Neural cell (in vitro differentiated cells): ENCODE measurements at regions not wholly inside any gene's neighbourhood (a gene's known extent, or its start where the extent isn't known, plus 50 kb on each side); places are given as distances from the start of the nearest gene placed in this dataset.

Experiments used
- EP300 ChIP-seq: fragments of 450-650 bp; conservative IDR thresholded peaks from 2 replicates; pipeline ENCODE4 v1.6.1; 2014; ENCODE audit warnings: antibody characterized with exemption, mild to moderate bottlenecking, moderate library complexity; ENCODE audit not compliant: poor library complexity, severe bottlenecking
- EZH2 ChIP-seq: fragments of 200-600, 300-800 bp; shearing (Covaris generic), sonication (generic); IDR thresholded peaks from 2 replicates; pipeline ENCODE4 v1.6.1; 2014; ENCODE audit warnings: antibody characterized with exemption, low read length, borderline replicate concordance, mild to moderate bottlenecking; ENCODE audit not compliant: insufficient read depth, poor library complexity, severe bottlenecking
- POLR2AphosphoS5 ChIP-seq: IDR thresholded peaks from 2 replicates; pipeline ENCODE4 v1.6.1; 2012
- RAD21 ChIP-seq: fragments of 450-650 bp; conservative IDR thresholded peaks from 2 replicates; pipeline ENCODE4 v1.6.1; 2014; ENCODE audit warnings: antibody characterized with exemption, mild to moderate bottlenecking, moderate library complexity
- TF ChIP-seq, protein P1 (sequence below): IDR thresholded peaks from 2 replicates; pipeline ENCODE4 v1.6.1; 2012; ENCODE audit warnings: borderline replicate concordance
- TF ChIP-seq, protein P2 (sequence below): fragments of 450-650 bp; IDR thresholded peaks from 2 replicates; pipeline ENCODE4 v1.5.1; 2014; ENCODE audit warnings: antibody characterized with exemption, mild to moderate bottlenecking, moderate library complexity; ENCODE audit not compliant: poor library complexity, severe bottlenecking

DNA sequence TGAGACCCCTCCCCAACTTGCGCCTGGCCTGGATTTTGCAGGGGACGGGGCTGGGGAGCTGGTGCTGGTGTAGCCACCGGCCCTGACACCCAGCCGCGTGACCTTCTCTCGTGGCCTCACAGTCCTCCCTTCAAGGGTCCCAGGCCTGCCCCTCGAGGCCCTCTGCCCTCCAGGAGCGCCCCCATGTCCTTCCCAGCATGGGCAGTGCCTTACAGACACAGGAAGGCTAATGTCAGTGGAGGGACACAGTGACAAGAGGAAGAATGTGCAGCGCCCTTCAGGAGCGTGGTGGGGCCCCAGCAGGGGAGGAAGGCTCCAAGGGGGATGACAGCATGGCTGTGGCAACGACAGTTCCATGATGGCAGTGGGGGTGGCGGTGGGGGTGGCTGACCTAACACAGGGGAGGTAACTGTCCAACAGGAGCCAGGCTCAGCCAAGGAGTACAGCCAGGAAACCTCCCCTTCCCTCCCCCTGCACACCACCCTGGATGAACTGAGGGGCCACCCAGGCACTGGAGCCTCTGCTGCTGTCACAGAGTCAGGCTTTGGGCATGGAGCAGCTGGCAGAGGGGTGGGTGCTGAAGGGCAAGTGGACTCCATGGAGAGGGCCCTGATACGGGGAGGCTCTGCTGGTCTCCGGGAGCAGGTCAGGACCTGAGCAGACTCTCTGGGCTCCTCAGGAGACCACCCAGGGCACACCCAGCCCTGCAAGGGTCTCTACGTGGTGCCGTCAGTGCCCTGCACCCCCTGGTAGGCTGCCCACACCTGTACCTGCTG, 76.0 kb upstream of the RET start:
- TF ChIP-seq RAD21 (no peak), POLR2AphosphoS5 (no peak), EZH2 (no peak), EP300 (no peak)
- TF ChIP-seq, protein P1, sequence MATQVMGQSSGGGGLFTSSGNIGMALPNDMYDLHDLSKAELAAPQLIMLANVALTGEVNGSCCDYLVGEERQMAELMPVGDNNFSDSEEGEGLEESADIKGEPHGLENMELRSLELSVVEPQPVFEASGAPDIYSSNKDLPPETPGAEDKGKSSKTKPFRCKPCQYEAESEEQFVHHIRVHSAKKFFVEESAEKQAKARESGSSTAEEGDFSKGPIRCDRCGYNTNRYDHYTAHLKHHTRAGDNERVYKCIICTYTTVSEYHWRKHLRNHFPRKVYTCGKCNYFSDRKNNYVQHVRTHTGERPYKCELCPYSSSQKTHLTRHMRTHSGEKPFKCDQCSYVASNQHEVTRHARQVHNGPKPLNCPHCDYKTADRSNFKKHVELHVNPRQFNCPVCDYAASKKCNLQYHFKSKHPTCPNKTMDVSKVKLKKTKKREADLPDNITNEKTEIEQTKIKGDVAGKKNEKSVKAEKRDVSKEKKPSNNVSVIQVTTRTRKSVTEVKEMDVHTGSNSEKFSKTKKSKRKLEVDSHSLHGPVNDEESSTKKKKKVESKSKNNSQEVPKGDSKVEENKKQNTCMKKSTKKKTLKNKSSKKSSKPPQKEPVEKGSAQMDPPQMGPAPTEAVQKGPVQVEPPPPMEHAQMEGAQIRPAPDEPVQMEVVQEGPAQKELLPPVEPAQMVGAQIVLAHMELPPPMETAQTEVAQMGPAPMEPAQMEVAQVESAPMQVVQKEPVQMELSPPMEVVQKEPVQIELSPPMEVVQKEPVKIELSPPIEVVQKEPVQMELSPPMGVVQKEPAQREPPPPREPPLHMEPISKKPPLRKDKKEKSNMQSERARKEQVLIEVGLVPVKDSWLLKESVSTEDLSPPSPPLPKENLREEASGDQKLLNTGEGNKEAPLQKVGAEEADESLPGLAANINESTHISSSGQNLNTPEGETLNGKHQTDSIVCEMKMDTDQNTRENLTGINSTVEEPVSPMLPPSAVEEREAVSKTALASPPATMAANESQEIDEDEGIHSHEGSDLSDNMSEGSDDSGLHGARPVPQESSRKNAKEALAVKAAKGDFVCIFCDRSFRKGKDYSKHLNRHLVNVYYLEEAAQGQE, result no peak
- TF ChIP-seq, protein P2, sequence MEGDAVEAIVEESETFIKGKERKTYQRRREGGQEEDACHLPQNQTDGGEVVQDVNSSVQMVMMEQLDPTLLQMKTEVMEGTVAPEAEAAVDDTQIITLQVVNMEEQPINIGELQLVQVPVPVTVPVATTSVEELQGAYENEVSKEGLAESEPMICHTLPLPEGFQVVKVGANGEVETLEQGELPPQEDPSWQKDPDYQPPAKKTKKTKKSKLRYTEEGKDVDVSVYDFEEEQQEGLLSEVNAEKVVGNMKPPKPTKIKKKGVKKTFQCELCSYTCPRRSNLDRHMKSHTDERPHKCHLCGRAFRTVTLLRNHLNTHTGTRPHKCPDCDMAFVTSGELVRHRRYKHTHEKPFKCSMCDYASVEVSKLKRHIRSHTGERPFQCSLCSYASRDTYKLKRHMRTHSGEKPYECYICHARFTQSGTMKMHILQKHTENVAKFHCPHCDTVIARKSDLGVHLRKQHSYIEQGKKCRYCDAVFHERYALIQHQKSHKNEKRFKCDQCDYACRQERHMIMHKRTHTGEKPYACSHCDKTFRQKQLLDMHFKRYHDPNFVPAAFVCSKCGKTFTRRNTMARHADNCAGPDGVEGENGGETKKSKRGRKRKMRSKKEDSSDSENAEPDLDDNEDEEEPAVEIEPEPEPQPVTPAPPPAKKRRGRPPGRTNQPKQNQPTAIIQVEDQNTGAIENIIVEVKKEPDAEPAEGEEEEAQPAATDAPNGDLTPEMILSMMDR, result no peak
